ENCODE measurements at regions not wholly inside any gene's neighbourhood (a gene's known extent, or its start where the extent isn't known, plus 50 kb on each side); places are given as distances from the start of the nearest gene placed in this dataset.

- ChIA-PET CTCF (interaction anchor here (1.1 to 1.2 kb wide), 2 partner anchors 9 to 10 kb away, joined by 3 read pairs; no protein-coding TSS in a partner anchor), POLR2A (no interaction called here)
- no peak for DNase-seq (ENCODE audit: low read depth, low spot score)
- TF ChIP-seq CTCF (IDR thresholded peaks at IDR 0.05; ENCODE audit: insufficient read depth, low read length, missing control alignments) = no peak
- no peak overlapping the region for H3K4me3 ChIP-seq (ENCODE audit: low read depth, low read length)
These were observed 135.5 kb upstream of the JUN start for GRCh38 chr1:58919226-58919958.

- no peak for DNase-seq (ENCODE audit: low read depth, low spot score)
- ChIA-PET POLR2A (no interaction called here), CTCF (interaction anchor here (1.2 kb wide), 1 partner anchor 10 kb away, joined by 3 read pairs; no protein-coding TSS in a partner anchor)
These were observed 136.1 kb upstream of the JUN start for GRCh38 chr1:58919959-58920321.

GRCh38 chr1:58921342-58921741 is 137.5 kb upstream of the JUN start:
- ChIA-PET POLR2A (no interaction called here), CTCF (interaction anchor here (1.1 kb wide), 1 partner anchor 10 kb away, joined by 4 read pairs; no protein-coding TSS in a partner anchor)
- TF ChIP-seq CTCF (IDR thresholded peaks at IDR 0.05; ENCODE audit: insufficient read depth, low read length, missing control alignments) = no peak
- DNase-seq (ENCODE audit: low read depth, low spot score) = no peak
- H3K4me3 ChIP-seq (ENCODE audit: low read depth, low read length) = no peak overlapping the region

More at GRCh38 chr1:58919959-58920321, 136.1 kb upstream of the JUN start:
- TF ChIP-seq CTCF (IDR thresholded peaks at IDR 0.05; ENCODE audit: insufficient read depth, low read length, missing control alignments) = no peak
- H3K4me3 ChIP-seq (ENCODE audit: low read depth, low read length) = no peak overlapping the region

GRCh38 chr1:58921751-58922150 is 137.9 kb upstream of the JUN start:
- TF ChIP-seq CTCF (IDR thresholded peaks at IDR 0.05; ENCODE audit: insufficient read depth, low read length, missing control alignments) = no peak
- no peak overlapping the region for H3K4me3 ChIP-seq (ENCODE audit: low read depth, low read length)
- POLR2A ChIA-PET = no interaction called here
- CTCF ChIA-PET = interaction anchor here (1.1 kb wide), 1 partner anchor 11 kb away, joined by 4 read pairs; no protein-coding TSS in a partner anchor
- DNase-seq (ENCODE audit: low read depth, low spot score) = no peak

GRCh38 chr1:58922302-58923089 is 138.6 kb upstream of the JUN start:
- TF ChIP-seq CTCF (IDR thresholded peaks at IDR 0.05; ENCODE audit: insufficient read depth, low read length, missing control alignments) = no peak
- CTCF ChIA-PET = interaction anchor here (1.0 kb wide), 1 partner anchor 11 kb away, joined by 3 read pairs; no protein-coding TSS in a partner anchor
- no peak overlapping the region for H3K4me3 ChIP-seq (ENCODE audit: low read depth, low read length)
- no peak for DNase-seq (ENCODE audit: low read depth, low spot score)
- POLR2A ChIA-PET = no interaction called here

- H3K4me3 ChIP-seq (ENCODE audit: low read depth, low read length) = no peak overlapping the region
- POLR2A ChIA-PET = no interaction called here
- no peak for TF ChIP-seq CTCF (IDR thresholded peaks at IDR 0.05; ENCODE audit: insufficient read depth, low read length, missing control alignments)
- no peak for DNase-seq (ENCODE audit: low read depth, low spot score)
- CTCF ChIA-PET = interaction anchor here (1.0 kb wide), 1 partner anchor 12 kb away, joined by 3 read pairs; no protein-coding TSS in a partner anchor
These were observed 139.2 kb upstream of the JUN start for GRCh38 chr1:58923090-58923470.
